GM21786 (cell line): ENCODE measurements at regions not wholly inside any gene's neighbourhood (a gene's known extent, or its start where the extent isn't known, plus 50 kb on each side); places are given as distances from the start of the nearest gene placed in this dataset.

ENCODE experiments used
- ATAC-seq: cut with Tn5 transposase; IDR thresholded peaks from one replicate; pipeline ENCODE4 v1.9.1; 2021; ENCODE audit not compliant: unreplicated experiment

DNA sequence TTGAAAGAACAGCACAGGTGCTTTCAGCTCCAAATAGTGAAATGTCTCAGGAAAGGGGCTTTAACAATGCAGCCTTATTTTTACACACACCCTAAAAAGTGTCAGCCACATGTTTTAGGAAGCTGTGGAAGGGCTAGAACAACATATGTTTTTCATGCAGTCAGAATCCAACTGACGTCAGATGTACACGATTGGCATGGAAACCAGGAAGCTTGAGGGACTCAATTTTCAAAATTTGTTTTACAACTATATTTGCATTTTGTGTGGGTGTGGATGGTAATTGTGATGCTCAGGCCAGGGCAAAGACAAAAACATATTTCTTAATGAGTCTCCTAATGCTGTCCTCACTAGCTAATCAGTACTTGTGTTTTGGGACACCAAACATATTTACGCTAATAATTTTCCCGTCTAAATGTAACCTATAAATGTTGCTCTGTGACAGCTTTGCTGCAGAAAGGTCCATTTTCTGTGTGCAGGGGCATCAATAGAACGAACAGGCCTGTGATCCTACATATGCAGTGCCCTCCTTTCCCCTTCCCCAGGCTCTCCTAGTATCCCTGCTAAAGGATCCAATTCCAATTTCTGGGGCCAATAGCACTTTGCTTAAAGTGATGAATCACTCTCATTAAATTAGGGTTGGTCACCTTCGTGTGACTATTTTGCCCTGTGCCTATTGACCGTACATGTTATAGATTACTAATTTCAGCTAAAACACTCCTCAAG, 434.0 kb upstream of the CDH5 start:
- ATAC-seq: no peak

DNA sequence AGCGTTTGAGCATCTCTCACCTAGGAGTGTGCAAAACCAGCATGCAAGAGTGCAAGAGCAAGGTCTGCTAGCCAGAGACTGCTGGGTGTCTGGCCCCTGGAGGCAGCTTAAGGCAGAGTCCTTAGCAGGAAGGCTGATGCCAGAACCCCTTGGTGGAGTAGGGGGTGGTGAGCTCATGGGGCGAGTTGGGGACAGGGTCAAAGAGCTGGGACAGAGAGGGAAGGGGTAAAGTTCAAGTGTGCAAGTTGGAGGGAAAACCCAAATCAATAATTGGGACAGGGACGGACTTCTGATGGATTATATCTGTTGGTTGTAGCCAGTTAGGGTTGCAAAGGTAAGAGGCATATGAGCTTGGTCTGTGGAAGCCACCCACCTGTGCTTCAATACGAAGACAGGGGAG, 443.6 kb upstream of the CDH5 start:
- no peak for ATAC-seq

DNA sequence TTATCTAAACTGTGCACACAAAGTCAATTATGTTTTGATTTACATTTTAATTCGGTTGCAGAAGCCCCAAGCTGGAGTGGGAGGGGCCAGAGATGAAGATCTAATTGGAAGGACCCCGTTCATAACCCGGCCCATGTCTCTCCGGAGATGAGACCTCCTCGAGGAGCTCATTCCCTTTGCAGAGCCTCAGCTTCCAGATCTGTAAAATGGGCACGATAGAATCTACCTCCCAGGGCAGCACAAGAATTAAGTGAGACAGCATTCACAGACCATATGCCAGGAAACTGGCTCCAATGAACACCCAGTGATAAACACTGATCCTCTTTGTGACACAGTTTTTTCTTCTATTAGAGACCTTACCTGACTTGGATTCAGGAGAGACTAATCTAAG, 446.5 kb upstream of the CDH5 start:
- ATAC-seq: no peak

DNA sequence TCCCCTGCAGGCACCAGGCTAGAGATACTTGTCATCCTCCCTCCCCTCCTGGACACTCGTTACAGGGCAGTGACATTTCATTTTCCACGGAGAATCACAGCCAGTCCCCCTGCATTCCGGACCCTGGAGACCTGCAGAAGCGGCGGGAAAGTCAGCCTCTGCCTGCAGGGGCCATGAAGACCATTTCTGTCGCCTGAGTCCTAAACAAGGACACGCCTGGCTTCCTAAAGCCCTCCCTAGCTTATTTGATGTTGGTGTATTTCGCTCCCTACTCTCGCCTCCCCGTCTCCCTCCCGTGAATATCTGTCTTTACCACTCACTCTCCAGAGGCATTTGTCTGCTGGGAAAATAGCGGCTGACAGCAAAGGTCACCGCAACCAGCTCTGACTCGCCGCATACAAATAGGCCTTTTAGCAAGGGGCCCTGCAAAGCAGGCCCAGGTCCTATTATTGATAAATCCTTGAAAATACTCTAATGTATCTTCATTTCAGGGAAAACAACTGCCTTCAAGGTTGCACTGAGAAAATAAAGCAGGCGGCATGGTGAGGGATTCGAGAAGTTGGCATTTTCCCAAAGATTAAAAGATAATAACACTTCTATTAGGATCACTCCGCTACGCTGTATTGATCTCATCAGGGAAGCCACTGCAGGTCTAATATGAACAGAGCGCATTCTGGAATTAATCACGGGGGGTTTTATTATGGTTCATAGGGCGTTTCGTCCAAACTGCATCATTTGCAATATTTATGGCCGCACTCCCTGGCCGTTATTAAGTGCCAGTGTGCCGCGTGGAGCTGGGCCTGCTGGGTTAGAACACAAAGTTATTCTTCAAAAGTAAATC, 447.1 kb upstream of the CDH5 start:
- ATAC-seq: no peak

DNA sequence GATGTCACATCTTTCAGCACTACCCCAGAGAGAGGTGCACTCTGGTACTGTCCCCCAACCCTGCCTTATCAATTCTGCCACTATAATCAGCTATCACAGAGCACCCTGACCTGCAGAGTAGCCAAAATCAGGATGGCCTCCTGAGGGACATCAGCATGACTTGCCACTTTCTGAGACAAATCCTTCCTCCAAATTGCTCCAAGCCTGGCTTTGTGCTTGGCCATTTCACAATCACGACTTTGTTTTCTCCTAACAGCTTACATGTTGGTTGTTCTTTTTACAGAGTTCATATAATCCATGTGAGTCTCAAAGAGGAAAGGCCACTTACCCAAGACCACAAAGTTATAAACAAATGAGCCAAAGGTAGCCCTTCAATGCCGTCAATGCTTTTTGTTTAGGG, 449.0 kb upstream of the CDH5 start:
- ATAC-seq: no peak

DNA sequence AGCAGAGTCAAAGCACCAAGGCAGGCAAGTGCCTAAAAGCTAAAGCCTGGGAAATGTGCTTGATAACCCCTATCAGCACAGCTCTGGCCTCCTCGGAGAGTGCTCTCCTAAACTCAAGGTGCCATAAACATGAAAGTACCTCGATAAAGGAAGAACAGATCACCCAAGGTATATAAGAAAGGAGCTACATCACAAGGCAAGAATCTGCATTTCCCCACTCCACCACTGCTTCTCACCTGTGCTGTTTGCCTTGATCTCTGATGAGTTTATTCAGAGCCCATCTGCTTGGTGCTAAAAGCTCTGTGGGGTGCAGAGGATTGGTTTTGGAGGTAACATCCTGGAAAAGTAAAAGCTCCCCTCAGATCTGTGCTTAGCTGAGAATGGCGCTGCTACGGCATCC, 449.5 kb upstream of the CDH5 start:
- ATAC-seq: no peak

DNA sequence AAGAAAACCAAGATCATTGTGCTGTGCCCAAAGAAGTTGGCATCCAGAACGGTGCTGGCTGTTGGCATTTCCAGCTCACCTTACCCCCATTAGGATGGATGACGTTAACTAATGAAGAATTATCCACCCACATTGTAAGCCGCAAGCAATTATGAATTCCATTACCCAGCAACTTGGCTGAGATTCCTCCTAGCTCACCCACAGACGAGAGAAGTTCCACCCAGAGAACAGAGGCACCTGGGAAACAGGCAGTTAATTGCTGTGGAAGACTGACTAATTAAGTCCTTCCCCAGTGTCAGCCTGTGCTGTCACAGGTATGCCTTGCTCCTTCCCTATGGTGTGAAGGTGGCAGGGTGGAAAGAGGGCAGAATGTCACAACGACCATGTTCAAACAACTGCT, 456.2 kb upstream of the CDH5 start:
- no peak for ATAC-seq

DNA sequence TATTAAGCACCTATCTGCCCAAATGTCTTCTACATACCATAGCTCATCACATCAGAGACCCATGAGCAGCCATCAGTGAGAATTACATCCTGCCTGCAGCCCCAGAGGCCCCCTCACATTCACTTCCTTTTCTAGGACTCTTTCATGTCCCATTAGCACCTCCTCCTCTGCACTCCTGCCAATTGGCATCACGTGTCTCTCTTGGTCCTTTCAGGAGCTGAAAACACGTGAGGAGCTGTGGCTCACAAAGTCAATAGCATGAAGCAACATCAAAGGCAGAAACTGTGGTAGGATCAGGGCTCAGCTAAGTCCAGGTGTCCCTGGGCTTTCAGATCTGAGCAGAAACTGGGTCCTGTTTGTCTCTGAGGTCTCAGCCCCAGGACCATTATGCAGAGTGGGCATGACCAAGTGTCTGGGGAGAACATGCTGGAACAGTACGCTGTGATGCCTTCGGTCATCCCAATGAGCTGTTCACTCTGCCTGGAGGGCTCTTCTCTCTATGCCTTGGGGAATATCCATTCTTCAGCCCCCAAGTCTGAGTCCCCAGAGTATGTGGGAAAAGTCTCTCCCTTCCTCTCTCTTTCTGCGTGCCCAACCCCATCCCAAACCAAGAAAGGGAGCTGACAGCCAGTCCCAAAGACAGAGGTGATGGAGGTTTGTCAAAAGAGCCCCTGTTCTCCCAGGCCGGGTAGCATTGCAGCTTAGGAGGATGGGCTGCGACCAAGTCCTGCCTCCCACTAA, 457.0 kb upstream of the CDH5 start:
- ATAC-seq: no peak

DNA sequence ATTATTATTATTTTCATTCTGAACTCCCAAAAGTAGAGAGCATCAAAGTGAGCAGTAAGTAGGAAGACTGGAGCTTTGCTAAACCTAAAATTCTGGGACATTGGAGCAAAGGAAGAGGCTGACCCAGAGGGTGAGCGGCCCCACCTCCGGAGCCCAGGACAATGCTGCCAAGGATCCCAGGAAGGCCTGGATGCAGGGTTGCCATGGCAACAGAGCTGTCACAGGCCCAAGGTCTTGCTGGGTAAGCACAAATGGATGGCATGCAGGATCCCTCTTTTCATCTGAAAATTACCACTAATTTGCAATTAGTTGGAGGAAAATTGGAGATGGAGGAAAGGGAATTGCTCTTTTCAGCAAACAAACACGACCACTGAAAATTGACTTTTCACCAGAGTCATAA, 457.9 kb upstream of the CDH5 start:
- ATAC-seq: no peak

DNA sequence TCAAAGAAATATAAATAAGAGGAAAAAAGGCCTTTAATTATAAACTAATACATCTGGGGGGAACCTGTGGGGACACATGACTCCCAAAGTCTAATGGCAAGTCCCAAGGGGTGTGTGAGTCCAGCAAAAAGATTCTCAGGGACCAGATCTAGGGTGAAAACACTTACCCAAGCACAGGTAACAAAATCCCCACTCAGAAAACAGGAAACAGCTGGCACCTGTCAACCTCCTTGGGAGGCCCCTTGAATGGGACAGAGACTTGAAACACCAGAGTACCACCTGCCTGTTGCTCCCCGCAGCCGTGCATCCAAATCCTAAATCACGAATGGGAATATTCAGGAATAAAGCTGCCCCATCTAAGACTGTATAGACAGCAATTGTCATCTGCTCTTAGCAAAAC, 461.2 kb upstream of the CDH5 start:
- no peak for ATAC-seq

DNA sequence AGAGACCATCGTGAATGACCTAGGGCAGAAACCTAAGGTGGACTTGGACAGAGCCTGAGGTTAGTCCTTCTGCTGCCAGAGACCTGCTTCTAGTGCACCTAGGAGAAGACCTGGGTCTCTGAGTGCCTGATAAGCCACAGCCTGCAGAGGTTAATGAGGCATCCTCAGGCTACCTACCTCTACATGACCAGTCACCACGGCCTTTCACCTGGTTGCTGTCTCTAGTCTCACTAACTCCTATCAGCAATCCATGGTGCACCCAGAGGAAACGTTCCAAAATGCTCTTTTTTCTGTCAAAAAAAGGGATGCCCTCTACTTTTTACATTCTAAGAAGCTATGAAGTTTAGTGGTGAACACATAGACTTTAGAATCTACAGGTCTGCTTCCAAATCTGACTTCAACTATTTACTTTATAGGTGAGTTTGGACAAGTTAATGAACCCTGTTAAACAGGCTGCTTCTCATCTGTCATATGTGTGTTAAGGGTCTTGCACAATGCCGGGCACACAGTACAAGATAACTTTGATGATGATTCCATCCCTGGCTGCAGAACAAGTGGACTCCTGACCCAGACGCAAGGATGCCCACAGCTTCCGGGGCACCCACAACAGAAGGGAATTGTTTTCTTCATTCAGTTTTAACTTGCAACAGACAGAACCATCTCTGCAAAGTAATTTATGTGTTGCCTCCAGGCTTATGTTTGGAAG, 469.9 kb upstream of the CDH5 start:
- ATAC-seq: no peak

DNA sequence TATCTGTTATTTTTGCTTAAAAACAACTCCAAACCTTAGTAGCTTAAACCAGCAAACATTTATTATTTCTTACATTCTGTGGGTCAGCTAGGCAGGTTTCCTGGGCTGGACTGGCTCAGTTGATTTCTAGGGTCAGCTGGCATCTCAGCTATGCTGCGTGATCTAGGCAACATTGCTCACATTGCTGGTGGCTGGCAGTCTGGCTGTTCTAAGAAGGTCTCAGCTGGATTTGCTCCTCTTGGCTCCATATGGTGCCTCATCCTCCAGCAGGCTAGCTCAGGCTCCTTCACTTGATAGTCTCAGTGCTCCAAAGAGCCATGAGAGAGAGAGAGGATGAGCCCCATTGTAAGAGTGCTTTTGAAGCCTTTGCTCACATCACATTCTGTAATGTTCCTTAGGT, 470.6 kb upstream of the CDH5 start:
- no peak for ATAC-seq

DNA sequence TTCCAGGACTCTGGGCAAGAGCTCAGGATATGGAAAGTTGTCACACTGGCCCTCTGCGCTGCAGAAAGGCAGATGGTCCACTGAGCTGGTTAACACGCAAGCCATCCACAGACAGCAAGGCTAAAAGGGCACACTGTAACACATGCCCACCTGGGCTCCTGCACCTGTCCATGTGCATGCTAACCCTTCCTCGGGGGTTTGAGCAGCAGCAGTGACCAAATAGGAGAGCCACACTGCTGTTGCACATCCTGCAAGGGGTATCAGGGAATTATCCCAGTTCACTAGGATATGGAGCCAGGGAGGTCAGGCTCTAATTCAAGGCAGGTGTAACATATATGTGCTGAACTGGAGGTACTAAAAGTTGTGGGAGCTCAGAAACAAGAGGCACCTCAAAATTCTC, 471.0 kb upstream of the CDH5 start:
- no peak for ATAC-seq

DNA sequence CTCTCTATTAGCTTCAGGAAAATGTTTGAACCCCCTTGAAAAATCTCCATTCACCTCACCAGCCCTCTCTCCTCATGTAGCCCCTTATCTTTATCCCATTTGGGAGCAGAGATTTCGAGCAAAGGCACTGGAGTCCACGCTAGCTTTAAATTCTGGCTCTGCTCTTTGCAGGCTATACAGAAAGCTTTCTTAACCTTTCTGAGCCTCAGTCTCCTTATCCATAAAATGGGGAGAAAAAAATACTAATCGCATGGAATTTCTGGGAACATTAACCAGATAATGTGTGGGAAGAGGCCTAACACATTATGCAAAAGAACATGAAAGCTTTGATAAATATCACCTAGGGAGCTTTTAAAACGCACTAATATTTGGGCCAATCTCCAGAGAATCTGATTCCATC, 476.3 kb upstream of the CDH5 start:
- ATAC-seq: no peak

DNA sequence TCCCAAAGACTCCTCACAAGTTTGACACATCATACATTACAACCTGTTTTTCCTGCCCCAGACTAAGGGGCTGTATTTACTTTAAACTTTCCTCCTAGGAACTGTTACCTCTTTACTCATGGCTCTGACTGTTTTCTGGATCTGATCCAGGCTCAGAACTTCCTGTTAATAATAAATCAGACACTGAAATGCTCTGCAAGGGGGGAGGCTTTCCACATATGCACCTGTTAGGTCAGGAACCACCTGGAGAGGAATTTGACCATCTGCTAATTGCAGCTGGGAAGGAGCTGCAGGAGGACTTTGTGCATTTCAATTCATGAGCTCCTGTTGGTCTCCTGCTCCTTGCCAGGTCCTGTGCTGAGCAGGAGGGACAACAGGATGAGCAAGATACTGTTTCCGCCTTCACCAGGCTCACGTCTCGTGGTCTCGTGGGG, 476.9 kb upstream of the CDH5 start:
- no peak for ATAC-seq

DNA sequence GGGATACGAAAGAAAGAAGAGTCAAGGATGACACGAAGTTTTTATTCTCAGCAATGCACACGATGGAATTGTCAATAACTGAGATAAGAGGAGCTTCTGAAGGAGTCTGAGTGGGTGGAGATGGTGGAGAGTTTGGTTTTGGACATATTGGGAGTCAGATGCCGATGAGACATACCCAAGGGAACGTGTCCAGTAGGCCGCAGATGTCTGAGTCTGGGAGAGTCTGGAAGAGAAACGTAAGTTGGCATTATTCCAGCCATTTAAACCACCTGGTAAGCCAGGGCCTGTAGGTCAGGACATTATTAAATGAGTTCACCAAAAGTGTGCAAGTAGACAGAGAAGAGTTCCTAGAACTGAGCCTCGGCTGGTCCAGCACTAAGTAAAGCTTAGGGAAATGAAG, 478.3 kb upstream of the CDH5 start:
- no peak for ATAC-seq

DNA sequence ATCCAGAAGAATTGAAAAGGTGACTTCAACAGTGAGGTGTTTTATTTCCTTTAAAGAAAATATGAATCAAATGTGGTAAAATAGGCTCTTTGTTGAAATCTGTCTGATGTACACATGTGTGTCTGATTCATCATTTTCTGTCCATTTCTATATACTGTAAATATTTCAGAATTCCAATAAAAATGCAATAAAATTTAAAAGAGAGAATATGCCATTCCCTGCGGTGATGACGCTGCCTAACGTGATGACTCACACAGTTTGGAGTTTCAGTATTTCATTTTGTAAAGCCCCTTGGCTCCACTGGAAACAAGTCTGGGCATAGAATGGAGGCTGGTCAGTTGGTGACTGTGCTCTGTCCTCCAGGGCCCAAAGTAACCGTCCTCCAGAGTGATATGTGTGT, 482.5 kb upstream of the CDH5 start:
- ATAC-seq: no peak

DNA sequence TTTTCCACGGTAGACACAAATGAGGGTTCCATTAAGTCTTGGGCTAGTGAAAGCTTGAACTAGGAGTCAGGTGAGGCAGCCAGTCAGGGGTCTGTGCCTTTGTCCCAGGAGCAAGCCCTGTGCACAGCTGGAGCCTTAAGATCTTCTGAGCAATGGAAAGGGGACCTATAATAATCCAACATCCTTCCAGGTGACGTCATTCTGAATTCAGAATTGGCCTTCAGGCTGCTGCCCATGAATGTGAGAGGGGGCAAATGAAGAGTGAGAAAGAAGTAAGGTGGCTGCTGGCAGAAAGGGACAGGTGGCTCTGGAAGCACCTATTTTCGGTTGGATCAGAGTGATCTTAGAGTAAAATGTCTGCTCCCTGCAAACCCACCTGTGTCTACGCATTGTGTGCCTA, 488.1 kb upstream of the CDH5 start:
- ATAC-seq: no peak

DNA sequence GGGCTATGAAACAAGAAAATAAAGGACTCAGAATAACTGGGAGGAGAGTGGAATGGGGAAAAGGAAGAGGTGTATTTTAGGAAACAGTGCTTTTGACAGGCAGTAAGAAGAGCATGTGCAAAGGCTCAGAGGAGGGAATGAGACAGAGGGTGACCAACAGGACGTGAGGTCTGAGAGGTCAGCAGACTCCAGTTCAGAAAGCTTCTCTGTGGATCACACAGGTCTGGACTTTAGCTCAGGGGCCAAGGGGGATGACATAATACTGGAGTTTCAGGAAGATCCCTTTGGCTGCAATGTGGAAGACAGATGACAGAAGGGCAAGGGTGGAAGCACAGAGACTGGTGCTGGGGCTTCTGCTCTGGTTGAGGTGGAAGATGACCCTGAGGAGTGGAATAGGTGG, 489.9 kb upstream of the CDH5 start:
- ATAC-seq: no peak

DNA sequence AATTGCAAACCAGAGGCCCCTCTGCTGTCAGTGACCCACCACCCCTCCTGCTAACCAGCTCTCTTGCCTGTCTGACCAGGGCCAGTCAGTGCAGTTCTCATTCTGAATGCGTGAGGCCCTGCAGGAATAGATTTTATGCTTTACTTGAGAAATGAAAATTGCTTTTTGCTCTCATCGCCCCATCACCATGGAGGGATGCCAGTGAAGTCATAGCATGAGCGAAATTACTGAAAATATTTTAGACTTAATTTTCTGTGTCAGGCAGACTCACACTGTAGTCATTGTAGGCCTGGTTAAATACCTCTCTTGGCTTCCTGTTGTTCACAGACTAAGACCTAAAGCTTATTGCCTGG, 490.5 kb upstream of the CDH5 start:
- no peak for ATAC-seq

DNA sequence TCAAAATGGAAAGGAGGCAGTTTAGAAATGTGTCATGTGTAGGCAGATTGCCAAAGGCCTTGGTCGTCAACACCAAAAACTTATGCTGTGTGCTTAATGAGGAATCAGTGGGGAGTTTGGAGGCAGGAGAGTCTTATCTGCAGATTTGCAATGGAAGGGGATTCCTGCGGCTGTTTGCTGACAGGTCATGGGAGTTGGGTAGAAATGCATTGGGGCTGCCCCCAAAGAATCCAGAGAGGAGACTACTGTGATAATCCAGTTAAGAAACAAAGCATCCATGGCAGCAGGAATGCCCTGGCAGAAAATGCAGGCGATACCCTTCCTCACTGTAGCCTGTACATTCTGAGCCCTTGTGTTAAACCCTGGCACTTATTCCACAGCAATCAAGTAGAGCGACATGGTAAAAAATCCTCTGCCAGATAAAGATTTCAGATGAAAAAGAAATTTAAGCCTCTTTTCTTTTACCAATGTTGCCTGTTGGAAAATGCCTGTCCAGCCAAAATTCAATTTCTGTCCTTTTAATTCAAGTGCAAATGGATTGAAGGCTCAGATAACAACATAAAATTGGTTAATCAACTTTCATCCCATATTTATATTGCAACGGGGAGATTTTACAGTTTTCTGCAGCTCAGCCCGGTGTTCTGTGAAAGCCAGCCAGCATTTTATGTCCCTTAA, 491.0 kb upstream of the CDH5 start:
- no peak for ATAC-seq
